HG02588 (cell line): ENCODE measurements at regions not wholly inside any gene's neighbourhood (a gene's known extent, or its start where the extent isn't known, plus 50 kb on each side); places are given as distances from the start of the nearest gene placed in this dataset.
"Not testable (repeated sequence)": the region's sequence is repeated elsewhere in the genome, so short reads cannot be mapped to it uniquely, and the experiment has no call there.

Source experiments
- ATAC-seq: cut with Tn5 transposase; IDR thresholded peaks from one replicate; pipeline ENCODE4 v1.9.1; 2021; ENCODE audit warnings: mild to moderate bottlenecking, moderate library complexity; ENCODE audit not compliant: unreplicated experiment

GRCh38 chr12:96085475-96085874 is 50.1 kb upstream of the LTA4H start:
- no peak for ATAC-seq

GRCh38 chr12:96086190-96086589 is 50.8 kb upstream of the LTA4H start:
- ATAC-seq, result not testable (repeated sequence)

- no peak for ATAC-seq
Observed at GRCh38 chr12:96091833-96092232, 56.4 kb upstream of the LTA4H start.

- ATAC-seq, result no peak
Observed at GRCh38 chr12:96093543-96094196, 58.3 kb upstream of the LTA4H start.

- ATAC-seq, result no peak
Observed at GRCh38 chr12:96094201-96094600, 58.8 kb upstream of the LTA4H start.

GRCh38 chr12:96098631-96099030 is 63.2 kb upstream of the LTA4H start:
- ATAC-seq, result no peak

- no peak for ATAC-seq
Observed at GRCh38 chr12:96099421-96099820, 64.0 kb upstream of the LTA4H start.

GRCh38 chr12:96099986-96100385 is 64.6 kb upstream of the LTA4H start:
- no peak for ATAC-seq

GRCh38 chr12:96101806-96102205 is 66.4 kb upstream of the LTA4H start:
- no peak for ATAC-seq

- ATAC-seq, result no peak
Observed at GRCh38 chr12:96103067-96103644, 67.8 kb upstream of the LTA4H start.

- no peak for ATAC-seq
Observed at GRCh38 chr12:96104566-96104965, 69.2 kb upstream of the LTA4H start.

GRCh38 chr12:96106137-96106536 is 70.8 kb upstream of the LTA4H start:
- ATAC-seq, result no peak

- ATAC-seq, result no peak
Observed at GRCh38 chr12:96107236-96107635, 71.8 kb upstream of the LTA4H start.

- no peak for ATAC-seq
Observed at GRCh38 chr12:96108321-96108720, 72.9 kb upstream of the LTA4H start.

GRCh38 chr12:96108941-96109340 is 73.6 kb upstream of the LTA4H start:
- ATAC-seq, result not testable (repeated sequence)

GRCh38 chr12:96112733-96113132 is 77.3 kb upstream of the LTA4H start:
- no peak for ATAC-seq

- no peak for ATAC-seq
Observed at GRCh38 chr12:96117460-96117859, 76.7 kb upstream of the ELK3 start.

- ATAC-seq, result peak; percentile 61
Observed at GRCh38 chr12:96120359-96121100, 73.6 kb upstream of the ELK3 start.

GRCh38 chr12:96121271-96121711 is 72.9 kb upstream of the ELK3 start:
- ATAC-seq, result peak; percentile 72

GRCh38 chr12:96128292-96128691 is 65.9 kb upstream of the ELK3 start:
- ATAC-seq, result not testable (repeated sequence)

GRCh38 chr12:96130396-96131059 is 63.6 kb upstream of the ELK3 start:
- ATAC-seq, result no peak
